ENCODE measurements at regions not wholly inside any gene's neighbourhood (a gene's known extent, or its start where the extent isn't known, plus 50 kb on each side); places are given as distances from the start of the nearest gene placed in this dataset.
"Not testable (repeated sequence)": the region's sequence is repeated elsewhere in the genome, so short reads cannot be mapped to it uniquely, and the experiment has no call there.

DNA sequence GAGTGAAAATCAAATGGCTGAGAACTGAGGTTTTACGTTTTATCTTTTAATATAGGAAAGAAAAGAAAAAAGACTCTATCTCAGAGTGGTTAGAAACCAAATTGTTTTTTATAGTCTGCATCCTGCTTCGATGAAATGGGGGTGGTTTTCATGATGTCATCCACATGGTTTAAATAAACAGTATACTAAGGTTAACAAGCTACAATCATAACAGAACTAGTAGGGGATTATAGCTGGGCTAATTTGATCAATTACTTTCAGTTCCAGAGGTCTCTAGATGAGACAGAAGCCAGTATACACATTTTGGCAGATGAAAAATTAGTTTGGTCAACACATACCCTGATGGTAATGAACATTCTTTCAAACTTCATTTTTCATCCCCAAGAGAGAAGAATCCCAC, 106.3 kb upstream of the SNX2 start:
- H3K27me3 ChIP-seq (ENCODE audit: low read depth): peaks cover 3% of the 10 kb centered on the region
- no peaks in the 10 kb centered on the region for H3K9me3 ChIP-seq
- intact Hi-C loops (cut with DNase I): no loop called here
- no peaks in the 10 kb centered on the region for H3K4me1 ChIP-seq
- TF ChIP-seq, protein P1, sequence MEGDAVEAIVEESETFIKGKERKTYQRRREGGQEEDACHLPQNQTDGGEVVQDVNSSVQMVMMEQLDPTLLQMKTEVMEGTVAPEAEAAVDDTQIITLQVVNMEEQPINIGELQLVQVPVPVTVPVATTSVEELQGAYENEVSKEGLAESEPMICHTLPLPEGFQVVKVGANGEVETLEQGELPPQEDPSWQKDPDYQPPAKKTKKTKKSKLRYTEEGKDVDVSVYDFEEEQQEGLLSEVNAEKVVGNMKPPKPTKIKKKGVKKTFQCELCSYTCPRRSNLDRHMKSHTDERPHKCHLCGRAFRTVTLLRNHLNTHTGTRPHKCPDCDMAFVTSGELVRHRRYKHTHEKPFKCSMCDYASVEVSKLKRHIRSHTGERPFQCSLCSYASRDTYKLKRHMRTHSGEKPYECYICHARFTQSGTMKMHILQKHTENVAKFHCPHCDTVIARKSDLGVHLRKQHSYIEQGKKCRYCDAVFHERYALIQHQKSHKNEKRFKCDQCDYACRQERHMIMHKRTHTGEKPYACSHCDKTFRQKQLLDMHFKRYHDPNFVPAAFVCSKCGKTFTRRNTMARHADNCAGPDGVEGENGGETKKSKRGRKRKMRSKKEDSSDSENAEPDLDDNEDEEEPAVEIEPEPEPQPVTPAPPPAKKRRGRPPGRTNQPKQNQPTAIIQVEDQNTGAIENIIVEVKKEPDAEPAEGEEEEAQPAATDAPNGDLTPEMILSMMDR (IDR thresholded peaks at IDR 0.05): no peak
- no peak overlapping the region for H3K4me3 ChIP-seq
- H3K27ac ChIP-seq: no peak overlapping the region
- DNase-seq: no peak
- H3K36me3 ChIP-seq: no peaks in the 10 kb centered on the region
- ATAC-seq: no peak

DNA sequence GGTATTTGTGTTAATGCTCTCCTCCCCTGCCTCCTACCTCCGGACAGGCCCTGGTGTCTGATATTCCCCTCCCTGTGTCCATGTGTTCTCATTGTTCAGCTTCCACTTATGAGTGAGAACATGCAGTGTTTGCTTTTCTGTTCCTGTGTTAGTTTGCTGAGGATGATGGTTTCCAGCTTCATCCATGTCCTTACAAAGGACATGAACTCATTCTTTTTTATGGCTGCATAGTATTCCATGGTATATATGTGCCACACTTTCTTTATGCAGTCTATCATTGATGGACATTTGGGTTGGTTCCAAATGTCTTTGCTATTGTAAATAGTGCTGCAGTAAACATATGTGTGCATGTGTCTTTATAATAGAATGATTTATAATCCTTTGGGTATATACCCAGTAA, 105.2 kb upstream of the SNX2 start:
- H3K27me3 ChIP-seq (ENCODE audit: low read depth); H3K9me3 ChIP-seq; intact Hi-C loops (cut with DNase I); H3K4me3 ChIP-seq; ATAC-seq; DNase-seq; H3K36me3 ChIP-seq; H3K27ac ChIP-seq; H3K4me1 ChIP-seq: not testable (repeated sequence)

DNA sequence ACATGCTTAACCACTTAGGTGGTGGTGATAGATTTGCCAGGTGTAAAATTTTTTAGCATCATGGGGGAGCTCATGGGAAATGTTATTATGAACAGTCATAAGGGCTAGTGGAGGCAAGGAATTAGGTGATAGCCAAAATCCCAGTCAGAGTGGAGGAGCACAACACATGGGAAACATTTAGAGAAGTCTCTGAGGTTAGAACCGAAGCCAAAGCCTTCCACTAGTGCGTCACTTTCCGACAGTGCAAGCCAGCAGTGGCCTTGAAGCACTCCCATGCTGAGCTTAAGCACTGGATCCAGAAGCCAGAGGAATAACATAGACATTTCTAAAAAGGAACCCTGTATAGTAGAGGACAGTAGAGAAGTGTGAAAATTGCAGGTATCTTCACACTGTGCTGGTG, 101.5 kb upstream of the SNX2 start:
- no peak overlapping the region for H3K27ac ChIP-seq
- no peaks in the 10 kb centered on the region for H3K9me3 ChIP-seq
- DNase-seq (no peak), ATAC-seq (peak in 1 of 2 donors; percentile 46)
- TF ChIP-seq, protein P1 (IDR thresholded peaks at IDR 0.05): no peak
- no peaks in the 10 kb centered on the region for H3K36me3 ChIP-seq
- H3K27me3 ChIP-seq (ENCODE audit: low read depth): peaks cover 6% of the 10 kb centered on the region
- intact Hi-C loops (cut with DNase I): no loop called here
- H3K4me3 ChIP-seq: no peak overlapping the region
- H3K4me1 ChIP-seq: no peaks in the 10 kb centered on the region

DNA sequence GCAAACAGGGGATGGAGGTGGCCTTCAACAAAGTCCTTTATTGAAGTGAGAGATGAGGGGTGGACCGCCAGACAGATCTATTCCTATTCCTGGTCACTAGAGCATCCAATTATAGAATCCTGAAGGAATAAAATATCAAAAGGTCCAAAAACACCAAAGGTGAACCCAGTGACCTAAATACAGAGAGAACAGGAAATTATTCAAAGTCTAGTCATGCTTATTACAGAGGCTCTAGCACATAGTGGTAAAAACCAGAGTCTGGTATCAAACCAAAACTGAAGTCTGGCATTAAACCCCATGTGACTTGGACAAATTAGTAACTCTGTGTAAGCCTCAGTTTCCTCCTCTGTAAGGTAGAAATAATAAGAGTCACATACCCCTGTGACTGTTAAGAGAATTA, 100.5 kb upstream of the SNX2 start:
- no peak for ATAC-seq
- Histone ChIP-seq H3K9me3 (no peaks in the 10 kb centered on the region), H3K4me1 (no peaks in the 10 kb centered on the region), H3K27ac (no peak overlapping the region), H3K4me3 (no peak overlapping the region), H3K36me3 (no peaks in the 10 kb centered on the region), H3K27me3 (ENCODE audit: low read depth) (peaks cover 9% of the 10 kb centered on the region)
- no peak for DNase-seq
- intact Hi-C loops (cut with DNase I): no loop called here
- TF ChIP-seq, protein P1 (IDR thresholded peaks at IDR 0.05): no peak

DNA sequence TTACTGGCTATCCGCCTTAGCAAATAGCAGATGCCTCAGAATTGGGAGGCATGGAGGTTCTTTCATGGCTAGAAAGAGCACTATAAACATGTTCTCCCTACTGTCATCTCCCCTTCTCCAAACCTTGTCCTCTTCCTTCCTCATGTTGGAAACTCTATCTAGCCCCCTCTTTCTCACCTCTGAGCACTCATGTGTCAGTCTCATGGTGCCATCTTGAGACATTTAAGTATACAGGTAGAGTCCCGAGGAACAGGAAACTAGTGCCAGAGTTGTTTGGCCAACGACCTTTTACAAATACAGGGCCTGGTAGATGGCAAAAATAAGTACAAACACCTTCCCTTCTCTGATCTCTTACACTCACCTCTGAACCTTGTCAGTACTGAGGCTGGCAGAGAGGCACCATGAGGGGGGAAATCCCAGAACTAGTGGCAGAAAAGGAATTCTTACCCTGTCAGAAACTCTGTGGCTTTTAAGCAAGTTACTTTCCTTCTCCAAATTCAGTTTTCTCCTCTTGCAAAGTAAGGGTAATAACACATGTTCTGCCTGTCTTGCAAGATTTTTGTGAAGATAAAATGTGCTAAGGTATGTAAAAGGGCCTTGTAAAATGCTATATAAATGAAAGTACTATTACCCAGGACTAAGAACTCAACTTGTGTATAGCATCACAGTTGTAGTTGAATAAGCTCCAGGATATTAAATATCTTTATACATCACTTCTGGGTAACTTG, 94.1 kb upstream of the SNX2 start:
- Histone ChIP-seq H3K4me1 (no peaks in the 10 kb centered on the region), H3K9me3 (no peaks in the 10 kb centered on the region), H3K36me3 (no peaks in the 10 kb centered on the region), H3K27me3 (ENCODE audit: low read depth) (peaks cover 4% of the 10 kb centered on the region), H3K27ac (no peak overlapping the region), H3K4me3 (no peak overlapping the region)
- intact Hi-C loops (cut with DNase I): no loop called here
- ATAC-seq: no peak
- TF ChIP-seq, protein P1 (IDR thresholded peaks at IDR 0.05): no peak
- no peak for DNase-seq

DNA sequence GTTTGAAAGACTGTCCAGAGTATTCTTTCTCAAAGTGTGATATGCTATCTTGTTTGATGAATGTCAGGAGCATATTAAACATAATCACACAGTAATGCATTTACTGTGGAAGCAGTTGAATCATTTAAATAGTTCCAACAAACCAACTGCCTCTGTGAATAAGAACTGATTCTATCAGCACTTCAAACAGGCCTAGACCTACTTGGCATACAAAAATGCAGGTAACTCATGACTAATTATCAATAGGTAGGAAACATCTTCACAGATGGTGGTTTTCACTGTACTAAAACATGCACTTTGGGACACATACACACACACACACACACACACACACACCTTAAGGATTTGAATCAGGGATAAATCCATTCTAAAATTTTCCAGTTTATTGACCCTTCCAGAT, 91.2 kb upstream of the SNX2 start:
- intact Hi-C loops (cut with DNase I): no loop called here
- Histone ChIP-seq H3K27ac (no peak overlapping the region), H3K27me3 (ENCODE audit: low read depth) (peaks cover 3% of the 10 kb centered on the region), H3K36me3 (no peaks in the 10 kb centered on the region), H3K4me1 (no peaks in the 10 kb centered on the region), H3K4me3 (no peak overlapping the region), H3K9me3 (no peaks in the 10 kb centered on the region)
- DNase-seq (no peak), ATAC-seq (no peak)
- TF ChIP-seq, protein P1 (IDR thresholded peaks at IDR 0.05): no peak
